Upper lobe of left lung (tissue), 6 donors: ENCODE measurements at regions not wholly inside any gene's neighbourhood (a gene's known extent, or its start where the extent isn't known, plus 50 kb on each side); places are given as distances from the start of the nearest gene placed in this dataset.

Experiments used
- ATAC-seq, 2 donors: fragments of 200-7000 bp; cut with Tn5 transposase; one replicate each; pipeline ENCODE4 v1.9.1; 2022; ENCODE audit warnings: mild to moderate bottlenecking in 2 of 2, moderate library complexity in 2 of 2; ENCODE audit not compliant: low FRiP score in 2 of 2
- DNase-seq, 2 donors: peaks; one replicate each; pipeline ENCODE4 v3.0.0-alpha.2; 2019 to 2020
- H3K27ac ChIP-seq, 4 donors: fragments of 200-600 bp; sonication (generic); one replicate each; pipeline ENCODE4 v1.5.1; 2016 to 2019
- H3K27me3 ChIP-seq, 4 donors: fragments of 200-600 bp; sonication (generic); one replicate each; pipeline ENCODE4 v1.5.1; 2017 to 2019
- H3K36me3 ChIP-seq, 4 donors: fragments of 200-600 bp; sonication (generic); one replicate each; pipeline ENCODE4 v1.5.1; 2016 to 2019
- H3K4me1 ChIP-seq, 4 donors: fragments of 200-600 bp; sonication (generic); one replicate each; pipeline ENCODE4 v1.5.1; 2018 to 2019
- H3K4me3 ChIP-seq, 4 donors: fragments of 200-600 bp; sonication (generic); one replicate each; pipeline ENCODE4 v1.5.1; 2017 to 2019; ENCODE audit warnings: mild to moderate bottlenecking in 2 of 4, moderate library complexity in 1 of 4
- H3K9me3 ChIP-seq, 4 donors: fragments of 200-600 bp; sonication (generic); one replicate each; pipeline ENCODE4 v1.5.1; 2018 to 2019
- CTCF ChIP-seq, 6 experiments: fragments of 450-650 bp in 4 of 6; fragments of 200-600 bp in 2 of 6; sonication (generic) in 2 of 6; IDR thresholded peaks; one replicate each; pipeline ENCODE4 v1.5.1; 2016 to 2019; ENCODE audit warnings: antibody characterized with exemption in 6 of 6
- EP300 ChIP-seq, 4 donors: sonication (generic); formaldehyde crosslinking; IDR thresholded peaks; one replicate each; pipeline ENCODE4 v1.5.1; 2017; ENCODE audit warnings: antibody characterized with exemption in 4 of 4, control low read depth in 2 of 4
- POLR2A ChIP-seq, 4 donors: fragments of 450-650 bp; IDR thresholded peaks; one replicate each; pipeline ENCODE4 v1.5.1; 2016 to 2017; ENCODE audit warnings: antibody characterized with exemption in 4 of 4, mild to moderate bottlenecking in 2 of 4
- POLR2AphosphoS5 ChIP-seq, 2 donors: sonication (generic); formaldehyde crosslinking; IDR thresholded peaks; one replicate each; pipeline ENCODE4 v1.5.1; 2017; ENCODE audit warnings: antibody characterized with exemption in 2 of 2
- WGBS, 2 donors: methylation state at CpG; one replicate each; pipeline ENCODE4 v1.1.5; 2017 to 2018; 5-methylcytosine and 5-hydroxymethylcytosine counted together
- donor health status: DM: no; HTN: no; CAD: no; lungs with moderate emphysema.
- donor health status: DM: no; HTN: yes; CAD: no; lungs with severe emphysema.

GRCh38 chrX:39667191-39667590 is 430.6 kb downstream of the BCOR start:
- ATAC-seq = no peak
- no peak for DNase-seq
- 86% methylated on average over 1 to 2 of the region's 2 CpGs for WGBS, 2 donors
- Histone ChIP-seq H3K27ac (no peak overlapping the region), H3K4me3 (no peak overlapping the region), H3K36me3 (no peaks in the 10 kb centered on the region), H3K27me3 (no peaks in the 10 kb centered on the region), H3K9me3 (no peaks in the 10 kb centered on the region), H3K4me1 (no peaks in the 10 kb centered on the region)
- no peak for TF ChIP-seq CTCF (IDR thresholded peaks at IDR 0.05)
- TF ChIP-seq POLR2A (IDR thresholded peaks at IDR 0.05) = no peak
- TF ChIP-seq EP300 (IDR thresholded peaks at IDR 0.05) = no peak
- TF ChIP-seq POLR2AphosphoS5 (IDR thresholded peaks at IDR 0.05) = no peak

DNA sequence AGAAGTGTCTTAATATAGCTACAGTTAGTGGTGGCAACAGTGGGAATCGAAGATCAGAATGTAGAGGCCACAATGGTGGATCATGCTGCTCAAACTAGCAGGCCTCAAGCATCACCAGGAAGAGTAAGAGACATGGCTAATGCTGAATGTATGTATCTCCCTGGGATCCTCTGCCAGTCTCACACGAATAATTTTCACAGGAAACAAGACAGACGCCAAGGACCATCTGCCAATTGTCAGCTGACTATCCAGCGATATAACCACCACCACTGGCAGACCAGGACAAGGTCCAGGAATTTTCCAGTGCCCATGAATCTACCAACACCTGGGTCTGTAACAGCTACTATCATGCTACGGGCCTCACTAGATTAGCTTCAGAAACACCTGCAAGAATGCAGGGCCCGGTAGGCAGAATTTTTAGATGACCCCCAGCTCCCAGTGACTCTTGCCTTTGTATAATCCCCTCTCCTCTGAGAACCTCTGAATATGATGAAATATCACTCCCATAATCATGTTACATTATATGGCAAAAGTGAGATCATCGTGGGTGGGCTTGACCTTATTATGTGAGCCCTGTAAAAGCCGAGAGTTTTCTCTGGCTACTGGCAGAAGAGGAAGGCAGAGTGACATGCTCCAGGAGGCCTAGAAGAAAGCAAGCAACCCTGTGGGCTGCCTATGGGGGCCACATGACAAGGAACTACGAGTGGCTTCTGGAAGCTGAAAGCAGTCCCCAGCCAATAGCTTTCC is 429.8 kb downstream of the BCOR start:
- Histone ChIP-seq H3K9me3 (no peaks in the 10 kb centered on the region), H3K4me1 (no peaks in the 10 kb centered on the region), H3K27me3 (no peaks in the 10 kb centered on the region), H3K27ac (no peak overlapping the region), H3K4me3 (no peak overlapping the region), H3K36me3 (no peaks in the 10 kb centered on the region)
- WGBS, 2 donors = 79 to 84% methylated on average over 3 to 9 of the region's 9 CpGs
- ATAC-seq (no peak), DNase-seq (no peak)
- no peak for TF ChIP-seq EP300 (IDR thresholded peaks at IDR 0.05)
- TF ChIP-seq CTCF (IDR thresholded peaks at IDR 0.05) = no peak
- no peak for TF ChIP-seq POLR2AphosphoS5 (IDR thresholded peaks at IDR 0.05)
- TF ChIP-seq POLR2A (IDR thresholded peaks at IDR 0.05) = no peak

DNA sequence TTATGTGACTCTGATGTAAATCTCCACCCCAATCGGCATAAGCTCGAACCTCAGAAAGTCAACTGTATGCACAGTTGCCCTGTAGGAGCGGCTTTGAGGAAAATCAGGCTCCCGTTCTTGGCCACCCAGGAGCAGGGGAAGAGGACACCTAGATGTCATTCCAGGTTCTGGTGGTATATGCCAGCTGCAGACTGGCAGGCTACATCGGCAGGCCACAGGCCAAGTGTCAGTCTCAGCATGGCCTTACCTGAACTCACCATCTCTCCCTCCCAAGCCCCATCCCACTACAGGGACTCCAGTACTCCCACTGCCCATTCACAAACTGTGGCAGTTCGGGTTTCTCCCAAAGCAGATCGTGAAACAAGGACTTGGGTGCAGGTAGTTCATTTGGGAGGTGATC is 428.1 kb downstream of the BCOR start:
- no peaks in the 10 kb centered on the region for H3K9me3 ChIP-seq
- no peak overlapping the region for H3K27ac ChIP-seq
- 81 to 100% methylated on average over 2 to 7 of the region's 7 CpGs for WGBS, 2 donors
- H3K4me1 ChIP-seq = no peaks in the 10 kb centered on the region
- DNase-seq (no peak), ATAC-seq (no peak)
- no peaks in the 10 kb centered on the region for H3K36me3 ChIP-seq
- no peaks in the 10 kb centered on the region for H3K27me3 ChIP-seq
- no peak overlapping the region for H3K4me3 ChIP-seq
- TF ChIP-seq CTCF (IDR thresholded peaks at IDR 0.05) (no peak), EP300 (IDR thresholded peaks at IDR 0.05) (no peak), POLR2AphosphoS5 (IDR thresholded peaks at IDR 0.05) (no peak), POLR2A (IDR thresholded peaks at IDR 0.05) (no peak)

- no peaks in the 10 kb centered on the region for H3K36me3 ChIP-seq
- no peak for DNase-seq
- H3K4me1 ChIP-seq = no peaks in the 10 kb centered on the region
- WGBS, 2 donors = 60 to 91% methylated on average over 5 of the region's 5 CpGs
- no peaks in the 10 kb centered on the region for H3K9me3 ChIP-seq
- no peaks in the 10 kb centered on the region for H3K27me3 ChIP-seq
- TF ChIP-seq CTCF (IDR thresholded peaks at IDR 0.05) (no peak), POLR2A (IDR thresholded peaks at IDR 0.05) (no peak), POLR2AphosphoS5 (IDR thresholded peaks at IDR 0.05) (no peak), EP300 (IDR thresholded peaks at IDR 0.05) (no peak)
- ATAC-seq = no peak
- H3K27ac ChIP-seq = no peak overlapping the region
- H3K4me3 ChIP-seq = no peak overlapping the region
Measured at GRCh38 chrX:39670281-39670680, 427.5 kb downstream of the BCOR start.

- no peak for ATAC-seq
- DNase-seq = no peak
- H3K27me3 ChIP-seq = no peaks in the 10 kb centered on the region
- no peak for TF ChIP-seq EP300 (IDR thresholded peaks at IDR 0.05)
- no peak for TF ChIP-seq CTCF (IDR thresholded peaks at IDR 0.05)
- no peak for TF ChIP-seq POLR2AphosphoS5 (IDR thresholded peaks at IDR 0.05)
- no peak for TF ChIP-seq POLR2A (IDR thresholded peaks at IDR 0.05)
- no peak overlapping the region for H3K27ac ChIP-seq
- H3K4me1 ChIP-seq = no peaks in the 10 kb centered on the region
- no peaks in the 10 kb centered on the region for H3K36me3 ChIP-seq
- H3K4me3 ChIP-seq = no peak overlapping the region
- no peaks in the 10 kb centered on the region for H3K9me3 ChIP-seq
- WGBS, 2 donors = 71 to 100% methylated on average over 1 to 2 of the region's 2 CpGs
Measured at GRCh38 chrX:39672405-39672804, 425.4 kb downstream of the BCOR start.
